HG03064 (cell line): ENCODE measurements at regions not wholly inside any gene's neighbourhood (a gene's known extent, or its start where the extent isn't known, plus 50 kb on each side); places are given as distances from the start of the nearest gene placed in this dataset.

Experiments
- ATAC-seq: cut with Tn5 transposase; IDR thresholded peaks from one replicate; pipeline ENCODE4 v1.9.1; 2021; ENCODE audit warnings: low read depth; ENCODE audit not compliant: unreplicated experiment

DNA sequence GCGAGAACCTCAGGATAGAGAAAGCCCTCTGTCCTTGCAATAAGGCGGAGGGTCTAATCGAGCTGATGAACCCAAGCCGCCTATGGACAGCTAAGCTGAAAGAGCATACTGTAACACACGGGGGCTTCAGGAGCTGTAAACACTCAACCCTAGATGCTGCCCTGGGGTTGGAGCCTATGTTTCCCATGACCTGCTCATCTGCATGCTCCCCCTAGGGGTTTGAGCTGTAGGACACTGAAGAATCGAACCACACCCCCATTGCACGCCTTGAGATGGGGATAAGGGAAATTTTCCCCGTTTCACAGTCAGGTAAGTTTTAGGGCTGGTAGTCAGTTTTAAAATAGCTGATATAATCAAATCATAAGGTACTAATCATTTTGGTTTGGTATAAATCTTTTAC is 675.6 kb upstream of the CDH8 start:
- no peak for ATAC-seq

DNA sequence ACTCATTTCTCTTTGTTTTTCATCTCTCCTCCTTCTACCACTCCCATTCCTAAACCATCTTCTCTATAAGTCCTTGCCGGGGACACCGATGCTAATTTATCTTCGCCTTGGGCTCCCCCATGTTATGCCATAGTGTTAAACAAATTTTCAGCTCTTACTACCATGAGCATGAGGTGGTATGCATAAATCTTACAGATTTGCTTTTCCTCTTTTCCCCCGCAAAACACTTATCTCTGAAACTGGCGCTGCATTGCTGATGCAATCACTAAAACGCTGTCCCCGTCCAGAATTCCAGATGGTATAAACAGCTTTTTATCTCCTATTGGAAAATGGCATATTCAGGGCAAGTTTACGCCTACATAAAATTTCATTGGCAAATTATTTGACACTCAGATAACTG is 673.6 kb upstream of the CDH8 start:
- no peak for ATAC-seq

DNA sequence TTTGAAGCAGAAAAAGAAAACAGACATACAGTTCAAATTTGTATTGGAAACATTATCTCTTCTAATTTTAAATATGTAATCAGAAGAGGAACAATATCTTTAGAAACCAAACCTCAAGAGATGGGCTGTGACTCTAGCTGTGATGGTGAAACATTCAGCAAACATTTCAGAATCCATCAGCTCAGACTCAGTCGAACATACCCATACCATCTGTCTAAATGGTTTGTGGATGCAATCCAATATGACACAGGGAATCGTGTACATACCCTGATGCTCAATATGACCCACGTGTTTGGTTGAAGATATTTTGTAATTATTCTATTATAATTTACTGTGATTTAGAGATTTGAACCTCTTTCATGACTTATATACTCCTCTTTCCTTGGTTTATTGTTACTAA is 665.2 kb upstream of the CDH8 start:
- no peak for ATAC-seq

DNA sequence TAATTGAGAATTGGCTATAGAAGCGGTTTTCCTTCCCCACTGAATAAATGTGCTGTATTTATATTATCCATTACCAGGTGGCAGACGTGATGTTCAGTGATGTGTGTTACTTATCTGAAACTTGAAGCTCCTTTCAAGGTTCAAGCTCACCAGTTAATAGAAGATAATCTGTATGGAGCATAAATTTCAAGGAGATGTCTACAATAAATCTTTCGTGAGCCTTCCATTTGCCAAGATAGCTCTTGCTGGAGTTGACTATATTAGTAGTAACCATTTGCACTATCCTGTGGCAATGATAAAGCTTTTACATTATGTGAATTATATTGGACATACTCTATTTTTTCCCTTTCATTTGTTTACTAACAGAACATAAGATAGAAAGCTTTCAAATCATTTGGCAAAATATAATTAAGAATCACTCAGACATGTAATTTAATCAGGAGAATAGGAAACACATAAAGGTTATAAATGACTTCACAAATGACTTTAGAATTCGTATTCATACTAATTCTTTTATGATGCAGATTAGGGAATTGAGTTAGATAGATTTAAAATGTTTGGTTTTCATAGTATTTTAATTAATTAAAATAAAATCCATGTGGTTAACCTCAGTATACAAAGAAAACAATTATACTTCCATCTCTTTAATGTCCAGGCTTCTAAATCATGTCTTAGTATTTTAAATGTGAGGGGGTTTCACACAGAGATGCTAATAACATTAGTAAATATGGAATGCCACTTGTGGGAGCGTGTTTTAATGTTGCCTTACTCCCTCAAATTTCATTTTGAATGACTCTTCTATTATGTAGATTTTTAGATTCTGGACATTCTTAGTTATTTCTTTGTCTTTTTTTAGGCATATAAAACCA is 664.4 kb upstream of the CDH8 start:
- no peak for ATAC-seq

DNA sequence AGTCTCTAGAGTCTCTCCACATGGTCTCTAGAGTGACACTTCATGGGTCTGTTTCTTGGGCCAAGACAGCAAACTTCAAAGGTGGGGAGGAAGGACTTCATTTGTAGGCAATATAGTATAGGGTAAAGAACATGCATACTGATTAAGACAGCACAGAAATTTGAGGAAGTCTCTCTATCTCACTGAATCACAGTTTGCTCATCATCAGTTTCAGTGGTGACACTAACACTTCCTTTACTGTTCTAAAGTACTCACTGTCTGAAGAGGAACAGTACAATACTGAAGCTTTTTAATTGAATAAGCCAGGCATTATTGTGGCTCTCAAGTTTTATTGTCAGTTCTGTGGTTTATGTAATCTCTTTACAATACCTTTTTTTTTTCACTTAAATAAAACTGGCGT is 656.4 kb upstream of the CDH8 start:
- ATAC-seq: no peak

DNA sequence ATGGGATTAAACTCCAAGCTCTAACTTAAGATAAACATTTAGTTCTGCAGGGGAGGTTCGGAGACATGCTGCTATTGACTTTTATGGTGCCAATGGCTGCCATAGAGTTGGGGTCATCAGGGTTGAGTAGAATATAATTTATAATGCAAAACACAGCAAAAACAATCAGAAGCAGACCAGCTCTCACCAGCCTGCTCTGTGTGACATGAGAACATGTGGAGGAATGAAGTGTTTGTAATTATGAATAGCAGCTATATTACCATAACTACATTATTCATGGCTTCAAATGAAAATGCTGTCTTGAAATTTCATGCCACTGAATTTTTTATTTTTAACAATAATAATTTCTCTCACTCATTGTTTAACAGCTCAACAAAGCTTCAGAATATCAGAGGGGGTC is 645.6 kb upstream of the CDH8 start:
- ATAC-seq: no peak

- no peak for ATAC-seq
Observed at GRCh38 chr16:62678796-62679195, 642.6 kb upstream of the CDH8 start.

DNA sequence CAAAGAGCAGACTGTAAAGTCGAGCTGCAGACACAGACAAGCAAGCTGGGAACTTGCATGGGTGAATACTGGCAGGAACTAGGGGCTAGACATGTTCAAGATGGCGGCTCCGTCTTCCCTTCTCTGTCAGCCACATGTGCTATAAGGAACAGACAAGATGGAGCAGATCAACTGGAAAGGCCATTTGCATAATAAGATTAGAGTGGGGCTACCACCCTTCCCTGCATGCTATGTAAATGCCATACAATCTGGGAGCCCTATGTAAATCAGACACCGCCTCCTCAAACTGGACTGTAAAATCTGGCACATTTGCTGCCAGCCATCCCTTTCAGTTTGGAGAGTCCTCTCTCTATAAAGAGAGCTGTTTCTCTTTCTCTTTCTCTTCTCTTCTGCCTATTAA is 640.1 kb upstream of the CDH8 start:
- ATAC-seq: no peak

- ATAC-seq: no peak
Observed at GRCh38 chr16:62665269-62665668, 629.0 kb upstream of the CDH8 start.

DNA sequence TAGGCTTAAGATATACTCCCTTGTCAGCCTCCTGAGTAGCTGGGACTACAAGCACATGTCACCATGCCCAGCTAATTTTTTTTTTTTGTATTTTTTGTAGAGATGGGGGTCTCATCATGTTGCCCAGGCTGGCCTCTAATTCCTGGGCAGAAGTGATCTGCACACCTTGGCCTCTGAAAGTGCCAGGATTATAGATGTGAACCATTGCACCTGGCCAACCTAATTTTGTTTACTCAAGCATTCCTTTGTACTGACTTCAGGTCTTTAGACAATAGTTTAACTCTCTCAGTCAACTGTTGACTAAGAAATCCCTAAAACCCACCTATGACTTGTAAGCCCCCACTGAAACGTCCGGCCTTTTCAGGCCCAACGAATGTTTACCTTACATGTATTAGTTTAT is 628.3 kb upstream of the CDH8 start:
- ATAC-seq: no peak

GRCh38 chr16:62661435-62661834 is 625.2 kb upstream of the CDH8 start:
- no peak for ATAC-seq

- no peak for ATAC-seq
Observed at GRCh38 chr16:62657116-62657515, 620.9 kb upstream of the CDH8 start.

GRCh38 chr16:62652441-62653120 is 616.3 kb upstream of the CDH8 start:
- no peak for ATAC-seq

DNA sequence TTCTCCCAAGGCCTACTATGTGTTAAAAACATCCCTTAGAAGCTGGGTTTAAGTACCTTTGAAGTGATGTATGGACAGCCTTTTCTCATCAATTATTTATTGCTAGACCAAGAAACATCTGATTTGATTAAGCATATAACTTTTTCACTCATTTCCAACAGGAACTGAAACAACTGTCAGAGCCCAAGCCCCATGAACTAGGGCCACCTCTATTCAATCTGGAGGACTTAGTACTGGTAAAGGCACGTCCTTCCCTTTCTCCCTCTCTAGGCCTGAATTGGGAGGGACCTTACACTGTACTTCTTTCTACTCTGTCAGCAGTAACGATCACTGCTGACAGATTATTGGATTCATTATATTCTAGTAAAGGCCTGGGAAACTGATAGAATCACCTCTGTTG is 612.0 kb upstream of the CDH8 start:
- ATAC-seq: no peak

GRCh38 chr16:62644030-62644812 is 608.0 kb upstream of the CDH8 start:
- no peak for ATAC-seq

- no peak for ATAC-seq
Observed at GRCh38 chr16:62642677-62643076, 606.4 kb upstream of the CDH8 start.

GRCh38 chr16:62639890-62640289 is 603.7 kb upstream of the CDH8 start:
- no peak for ATAC-seq

DNA sequence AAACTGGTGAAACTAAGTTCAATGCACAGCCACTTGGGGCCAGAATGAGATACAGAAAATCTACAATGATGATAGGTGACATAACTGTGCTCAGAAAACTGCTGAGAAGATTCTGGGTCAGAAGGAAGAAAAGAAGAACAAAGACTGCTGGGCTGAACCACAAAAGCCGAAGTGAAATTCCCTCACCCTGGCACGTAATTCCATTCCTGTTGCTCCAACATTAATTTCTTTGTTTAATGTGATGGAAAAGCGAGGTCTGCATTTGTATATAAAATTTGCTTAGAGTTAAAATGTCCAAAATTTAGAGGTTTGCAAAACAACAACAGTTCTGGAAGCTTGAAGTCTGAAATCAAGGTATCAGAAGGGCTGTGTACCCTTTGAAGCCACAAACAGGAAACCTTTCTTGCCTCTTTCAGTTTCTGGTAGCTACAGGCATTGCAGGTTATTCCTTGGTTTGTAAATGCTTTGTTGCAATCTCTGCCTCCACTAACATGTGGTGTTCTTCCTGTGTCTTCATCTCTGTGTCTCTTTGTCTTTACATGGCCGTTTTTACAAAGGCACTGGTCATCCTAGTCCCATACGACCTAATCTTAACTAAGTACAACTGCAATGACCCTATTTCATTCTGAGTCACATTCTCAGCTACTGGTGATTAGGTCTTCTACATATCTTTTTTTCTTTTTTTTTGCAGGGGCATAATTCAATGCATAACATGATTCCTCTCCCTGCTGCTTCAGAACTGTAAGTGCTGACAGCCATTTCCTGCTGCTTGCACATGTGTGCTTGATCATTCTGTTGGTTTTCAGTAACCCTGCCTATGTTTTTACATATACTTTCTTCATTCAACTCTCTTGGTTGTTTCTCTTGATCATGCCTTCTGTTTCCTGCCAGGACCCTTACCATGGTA is 603.0 kb upstream of the CDH8 start:
- peak; percentile 73 for ATAC-seq

DNA sequence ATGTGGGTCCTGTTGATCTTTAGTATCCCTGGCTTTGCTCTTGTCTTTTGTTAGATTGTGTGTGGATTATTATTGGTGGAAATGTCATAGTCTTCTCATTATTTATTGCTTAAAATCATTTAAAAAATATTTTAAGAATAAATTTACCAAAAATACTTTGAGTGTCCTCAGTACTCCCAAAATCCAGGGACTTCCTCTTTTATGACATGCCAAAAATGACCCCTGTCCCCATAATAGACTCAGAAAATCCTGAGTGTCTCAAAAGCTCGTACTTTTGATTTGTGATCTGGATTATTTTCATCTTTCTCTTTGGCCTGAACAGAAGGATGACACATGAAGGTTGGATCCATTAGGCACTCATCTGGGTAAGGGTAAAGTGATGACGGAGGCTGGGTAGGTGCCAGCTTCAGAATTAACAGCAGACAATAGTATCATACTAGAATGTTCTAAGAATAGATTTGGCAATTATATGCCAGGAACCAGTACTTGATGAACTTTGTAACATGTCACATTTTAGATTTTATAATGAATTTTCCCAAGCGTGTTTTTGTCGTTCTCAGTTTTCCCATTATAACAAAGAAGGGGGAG is 602.2 kb upstream of the CDH8 start:
- no peak for ATAC-seq

- ATAC-seq: no peak
Observed at GRCh38 chr16:62625326-62625725, 589.1 kb upstream of the CDH8 start.
